ENCODE measurements at regions not wholly inside any gene's neighbourhood (a gene's known extent, or its start where the extent isn't known, plus 50 kb on each side); places are given as distances from the start of the nearest gene placed in this dataset.

- Mint-ChIP-seq H3K36me3 (peaks cover 4 to 8% of the 10 kb centered on the region in 2 donors), H3K9me3 (peaks cover 2 to 29% (median 6%) of the 10 kb centered on the region in 7 donors), H3K27me3 (peaks cover 0 to 9% (median 6%) of the 10 kb centered on the region in 3 donors), H3K27ac (no peak overlapping the region), H3K4me1 (no peaks in the 10 kb centered on the region), H3K4me3 (no peak overlapping the region)
- no peak for ATAC-seq (ENCODE audit: low read depth in 2 of 2)
- DNase-seq, result no peak
Observed at GRCh38 chr12:114993165-114993564, 309.2 kb upstream of the TBX3 start.

DNA sequence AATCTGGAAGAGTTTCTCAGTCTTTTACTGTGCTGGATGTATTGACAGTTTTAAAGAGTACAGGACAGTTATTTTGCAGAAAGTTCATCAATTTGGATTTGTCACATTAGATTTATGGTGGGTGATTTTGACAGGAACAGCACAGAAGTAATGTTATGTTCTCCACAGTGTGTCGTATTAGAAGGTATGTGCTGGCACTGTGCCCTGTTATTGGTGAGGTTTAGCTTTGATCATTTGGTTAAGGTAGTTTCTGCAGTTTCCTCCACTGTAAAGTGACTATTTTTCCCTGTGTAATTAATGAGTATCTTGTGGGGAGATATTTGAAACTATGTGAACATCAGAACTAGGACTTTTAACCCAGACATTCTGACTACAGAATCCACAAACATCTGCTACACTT lies 308.5 kb upstream of the TBX3 start:
- no peaks in the 10 kb centered on the region for H3K4me1 Mint-ChIP-seq
- DNase-seq (no peak), ATAC-seq (ENCODE audit: low read depth in 2 of 2) (no peak)

DNA sequence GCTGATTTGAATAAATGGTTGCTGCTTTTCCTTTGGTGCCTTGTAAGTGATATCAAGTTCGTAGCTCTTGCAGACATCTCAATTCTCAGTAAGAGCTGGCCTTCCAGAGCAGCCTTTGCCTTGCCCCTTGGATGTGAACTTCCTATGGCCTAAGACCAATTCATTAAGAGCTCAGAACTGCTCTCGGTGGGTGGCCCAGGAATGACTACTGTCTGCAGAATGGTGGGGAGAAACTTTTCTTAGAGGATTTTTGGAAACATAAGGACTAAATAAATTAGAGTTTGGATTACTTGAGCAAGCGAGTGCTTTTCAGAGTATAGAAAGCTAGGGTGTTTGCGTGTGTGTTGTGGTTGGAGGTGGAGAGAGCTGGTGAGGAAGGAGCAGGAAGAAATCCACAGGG lies 306.4 kb upstream of the TBX3 start:
- peaks cover 0 to 14% (median 8%) of the 10 kb centered on the region in 7 donors for H3K9me3 Mint-ChIP-seq
- H3K36me3 Mint-ChIP-seq, result no peaks in the 10 kb centered on the region
- peaks cover 0 to 9% (median 6%) of the 10 kb centered on the region in 3 donors for H3K27me3 Mint-ChIP-seq
- DNase-seq (no peak), ATAC-seq (ENCODE audit: low read depth in 2 of 2) (no peak)
- no peaks in the 10 kb centered on the region for H3K4me1 Mint-ChIP-seq
- no peak overlapping the region for H3K4me3 Mint-ChIP-seq
- peak overlapping the region in 1 of 6 donors; percentile 63 for H3K27ac Mint-ChIP-seq

More for the DNA sequence above, 308.5 kb upstream of the TBX3 start:
- Mint-ChIP-seq H3K27me3 (peaks cover 0 to 9% (median 6%) of the 10 kb centered on the region in 3 donors), H3K9me3 (peaks cover 2 to 29% (median 6%) of the 10 kb centered on the region in 7 donors), H3K36me3 (peaks cover 4 to 8% of the 10 kb centered on the region in 2 donors), H3K4me3 (no peak overlapping the region), H3K27ac (no peak overlapping the region)

DNA sequence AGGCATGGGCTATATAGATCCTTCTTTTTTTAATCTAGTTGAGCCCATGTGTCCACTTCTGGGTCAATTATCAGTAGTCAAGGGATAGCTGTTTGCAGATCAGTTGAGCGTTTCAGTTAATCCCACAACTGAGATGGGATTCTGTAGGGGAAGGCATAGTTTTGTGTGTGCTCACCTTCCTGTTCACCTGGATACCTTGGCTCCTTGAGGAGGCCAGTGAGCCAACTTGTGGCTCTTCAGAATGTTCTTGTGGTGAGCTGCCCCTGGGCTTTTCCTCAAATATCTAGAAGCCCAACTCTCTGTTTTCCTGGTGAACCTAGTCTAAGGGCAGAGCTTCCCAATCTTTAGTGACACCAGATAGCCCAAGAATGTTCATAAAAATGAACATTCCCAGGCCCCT lies 302.9 kb upstream of the TBX3 start:
- Mint-ChIP-seq H3K4me3 (no peak overlapping the region), H3K4me1 (no peaks in the 10 kb centered on the region), H3K36me3 (peaks cover 0 to 5% of the 10 kb centered on the region in 2 donors), H3K27ac (no peak overlapping the region), H3K9me3 (peaks cover 3 to 17% (median 5%) of the 10 kb centered on the region in 7 donors), H3K27me3 (peaks cover 0 to 9% (median 6%) of the 10 kb centered on the region in 3 donors)
- ATAC-seq (ENCODE audit: low read depth in 2 of 2) (no peak), DNase-seq (no peak)

DNA sequence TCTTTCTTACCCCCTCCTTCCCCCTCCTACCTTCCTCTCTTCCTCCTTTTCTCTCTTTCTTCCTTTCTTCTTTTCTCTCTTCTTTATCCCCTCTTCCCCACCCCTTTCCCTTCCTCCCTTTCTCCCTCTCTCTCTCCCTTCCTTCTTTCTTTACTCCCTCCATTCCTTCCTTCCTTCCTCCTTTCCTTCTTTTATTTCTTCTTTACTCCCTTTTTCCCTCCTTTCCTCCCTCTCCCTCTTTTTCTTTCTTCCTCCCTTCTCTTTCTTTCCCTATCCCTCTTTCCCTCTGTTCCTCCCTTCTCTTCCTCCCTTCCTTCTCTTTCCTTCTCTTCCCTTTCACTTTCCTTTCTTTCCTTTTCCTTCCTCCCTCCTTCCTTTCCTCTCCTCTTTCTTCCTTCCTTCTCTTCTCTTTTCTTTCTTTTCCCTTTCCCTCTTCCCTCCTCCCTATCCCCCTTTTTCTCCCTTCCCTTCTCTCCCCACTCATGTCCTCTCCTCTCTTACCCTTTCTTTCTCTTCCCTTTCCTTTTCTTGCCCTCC lies 302.3 kb upstream of the TBX3 start:
- Mint-ChIP-seq H3K4me3 (no peak overlapping the region), H3K9me3 (peaks cover 3 to 18% (median 5%) of the 10 kb centered on the region in 7 donors), H3K4me1 (no peaks in the 10 kb centered on the region), H3K27ac (peak overlapping the region in 1 of 6 donors; percentile 81), H3K27me3 (peaks cover 0 to 9% (median 6%) of the 10 kb centered on the region in 3 donors), H3K36me3 (peaks cover 2 to 5% of the 10 kb centered on the region in 2 donors)
- no peak for DNase-seq
- no peak for ATAC-seq (ENCODE audit: low read depth in 2 of 2)

DNA sequence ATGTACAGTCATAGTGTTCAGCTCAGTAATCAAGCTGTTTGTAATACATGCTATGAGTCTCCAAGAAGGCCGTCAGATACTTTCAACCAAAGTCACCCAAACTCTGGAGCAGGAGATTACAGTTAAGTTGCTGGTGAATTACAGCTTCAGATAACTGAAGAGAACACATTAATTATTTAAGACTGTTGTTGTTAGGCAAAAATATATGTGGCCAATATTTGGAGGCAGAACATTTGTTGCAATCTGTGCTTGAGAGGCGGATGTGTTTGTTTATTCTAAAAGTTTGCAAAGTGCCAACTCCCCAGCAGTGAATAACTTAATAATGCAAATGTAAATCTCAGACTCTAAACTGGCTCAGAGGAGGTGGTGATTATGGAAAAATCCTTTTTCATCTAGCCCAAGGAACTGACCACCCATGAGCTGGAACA lies 300.7 kb upstream of the TBX3 start:
- DNase-seq (no peak), ATAC-seq (ENCODE audit: low read depth in 2 of 2) (no peak)
- Mint-ChIP-seq H3K27me3 (no peaks in the 10 kb centered on the region), H3K36me3 (peaks cover 5% of the 10 kb centered on the region in 2 donors), H3K4me3 (no peak overlapping the region), H3K9me3 (peaks cover 3 to 26% (median 10%) of the 10 kb centered on the region in 7 donors), H3K27ac (no peak overlapping the region), H3K4me1 (no peaks in the 10 kb centered on the region)

GRCh38 chr12:114982760-114983159 lies 298.8 kb upstream of the TBX3 start:
- ATAC-seq (ENCODE audit: low read depth in 2 of 2), result no peak
- DNase-seq, result no peak
- Mint-ChIP-seq H3K4me3 (no peak overlapping the region), H3K9me3 (peaks cover 3 to 31% (median 10%) of the 10 kb centered on the region in 7 donors), H3K27me3 (no peaks in the 10 kb centered on the region), H3K4me1 (no peaks in the 10 kb centered on the region), H3K36me3 (peaks cover 5% of the 10 kb centered on the region in 2 donors), H3K27ac (no peak overlapping the region)

- DNase-seq, result no peak
- peaks cover 5% of the 10 kb centered on the region in 2 donors for H3K36me3 Mint-ChIP-seq
Observed at GRCh38 chr12:114981036-114981435, 297.1 kb upstream of the TBX3 start.

GRCh38 chr12:114976959-114977358 lies 293.0 kb upstream of the TBX3 start:
- H3K27ac Mint-ChIP-seq, result no peak overlapping the region
- no peak overlapping the region for H3K4me3 Mint-ChIP-seq
- DNase-seq (no peak), ATAC-seq (ENCODE audit: low read depth in 2 of 2) (no peak)
- peaks cover 3 to 21% (median 7%) of the 10 kb centered on the region in 7 donors for H3K9me3 Mint-ChIP-seq
- no peaks in the 10 kb centered on the region for H3K27me3 Mint-ChIP-seq
- peaks cover 0 to 5% of the 10 kb centered on the region in 2 donors for H3K36me3 Mint-ChIP-seq
- no peaks in the 10 kb centered on the region for H3K4me1 Mint-ChIP-seq

More at GRCh38 chr12:114981036-114981435, 297.1 kb upstream of the TBX3 start:
- Mint-ChIP-seq H3K4me3 (no peak overlapping the region), H3K27ac (no peak overlapping the region), H3K4me1 (no peaks in the 10 kb centered on the region), H3K27me3 (no peaks in the 10 kb centered on the region), H3K9me3 (peaks cover 2 to 30% (median 7%) of the 10 kb centered on the region in 7 donors)
- ATAC-seq (ENCODE audit: low read depth in 2 of 2), result no peak

GRCh38 chr12:114976372-114976771 lies 292.4 kb upstream of the TBX3 start:
- Mint-ChIP-seq H3K9me3 (peaks cover 3 to 21% (median 7%) of the 10 kb centered on the region in 7 donors), H3K27ac (no peak overlapping the region), H3K4me1 (no peaks in the 10 kb centered on the region), H3K4me3 (no peak overlapping the region), H3K27me3 (no peaks in the 10 kb centered on the region), H3K36me3 (peaks cover 0 to 4% of the 10 kb centered on the region in 2 donors)
- ATAC-seq (ENCODE audit: low read depth in 2 of 2), result no peak
- DNase-seq, result no peak

GRCh38 chr12:114975640-114976310 lies 291.8 kb upstream of the TBX3 start:
- Mint-ChIP-seq H3K9me3 (peaks cover 2 to 24% (median 4%) of the 10 kb centered on the region in 7 donors), H3K4me3 (no peak overlapping the region), H3K27me3 (no peaks in the 10 kb centered on the region), H3K4me1 (no peaks in the 10 kb centered on the region), H3K36me3 (no peaks in the 10 kb centered on the region), H3K27ac (no peak overlapping the region)
- no peak for DNase-seq
- no peak for ATAC-seq (ENCODE audit: low read depth in 2 of 2)

DNA sequence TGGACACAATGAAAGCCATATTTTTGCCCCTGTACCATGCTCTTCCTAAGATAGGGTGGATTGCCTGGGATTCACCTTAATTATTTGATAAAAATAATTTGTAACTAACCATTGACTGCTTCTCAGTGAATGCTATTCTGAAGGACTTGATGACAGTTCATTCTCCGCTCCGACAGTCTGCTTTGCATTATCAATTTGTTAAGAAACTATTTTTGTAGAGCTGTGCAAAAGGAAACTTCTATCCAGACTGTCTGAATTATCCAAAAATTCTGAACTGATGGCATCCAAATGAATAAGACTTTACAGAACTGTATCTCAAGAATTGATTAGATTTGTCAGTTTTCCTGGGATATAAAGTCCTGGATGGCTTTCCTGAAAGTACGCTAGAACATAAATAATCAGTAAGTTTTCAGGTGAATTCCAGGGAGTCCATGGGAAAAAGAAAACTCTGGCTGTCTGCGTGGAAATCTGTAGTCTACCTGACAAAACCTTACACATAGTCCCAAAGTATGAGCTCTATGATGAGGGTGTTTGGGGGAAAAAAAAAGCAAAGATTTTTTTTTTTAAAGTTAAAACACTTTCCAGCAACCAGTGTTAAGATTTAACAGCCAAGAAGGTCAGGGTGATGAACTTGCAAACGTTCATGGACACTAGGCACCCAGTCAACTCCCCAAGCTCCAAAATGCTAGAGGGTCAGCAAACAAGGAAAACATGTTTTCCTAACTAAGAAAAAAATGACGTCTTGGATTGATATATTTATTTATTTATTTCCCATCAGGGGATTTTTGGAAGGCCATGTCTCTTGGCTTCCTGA lies 291.1 kb upstream of the TBX3 start:
- H3K36me3 Mint-ChIP-seq, result no peaks in the 10 kb centered on the region
- no peaks in the 10 kb centered on the region for H3K27me3 Mint-ChIP-seq
- ATAC-seq (ENCODE audit: low read depth in 2 of 2), result no peak
- H3K9me3 Mint-ChIP-seq, result peaks cover 2 to 22% (median 4%) of the 10 kb centered on the region in 7 donors
- no peak for DNase-seq
- H3K27ac Mint-ChIP-seq, result no peak overlapping the region
- H3K4me3 Mint-ChIP-seq, result no peak overlapping the region
- no peaks in the 10 kb centered on the region for H3K4me1 Mint-ChIP-seq

- ATAC-seq (ENCODE audit: low read depth in 2 of 2), result no peak
- DNase-seq, result no peak
- Mint-ChIP-seq H3K36me3 (no peaks in the 10 kb centered on the region), H3K4me1 (no peaks in the 10 kb centered on the region), H3K27me3 (peaks cover 0 to 2% (median 0%) of the 10 kb centered on the region in 3 donors), H3K27ac (no peak overlapping the region), H3K9me3 (peaks cover 2 to 15% (median 4%) of the 10 kb centered on the region in 7 donors), H3K4me3 (no peak overlapping the region)
Observed at GRCh38 chr12:114974333-114974732, 290.4 kb upstream of the TBX3 start.

All from naive B cell (primary cell).